GM19467 (cell line): ENCODE measurements at regions not wholly inside any gene's neighbourhood (a gene's known extent, or its start where the extent isn't known, plus 50 kb on each side); places are given as distances from the start of the nearest gene placed in this dataset.
"Not testable (repeated sequence)": the region's sequence is repeated elsewhere in the genome, so short reads cannot be mapped to it uniquely, and the experiment has no call there.

ENCODE experiments used
- ATAC-seq: cut with Tn5 transposase; IDR thresholded peaks from one replicate; pipeline ENCODE4 v1.9.1; 2021; ENCODE audit warnings: mild to moderate bottlenecking, moderate library complexity; ENCODE audit not compliant: unreplicated experiment

GRCh38 chr4:162499478-162499877 lies 335.7 kb upstream of the FSTL5 start:
- ATAC-seq, result no peak

DNA sequence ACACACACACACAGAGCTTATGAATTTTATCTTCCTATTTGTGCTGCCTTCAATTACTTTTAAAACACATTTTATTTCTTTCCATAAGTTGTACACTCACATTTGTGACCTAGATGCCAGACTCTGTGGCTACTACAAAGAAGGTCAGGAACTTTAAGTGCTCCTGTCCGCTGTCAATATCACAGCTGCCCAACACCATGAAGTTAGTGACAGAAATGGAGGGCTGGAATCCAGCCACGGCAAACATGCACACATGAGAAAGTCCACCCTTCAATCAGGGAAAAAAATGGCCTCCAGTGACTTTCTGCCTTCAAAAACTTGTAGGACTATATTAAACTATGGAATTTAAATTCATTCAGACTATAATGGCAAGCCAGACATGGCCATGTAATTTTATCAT lies 334.4 kb upstream of the FSTL5 start:
- ATAC-seq, result no peak

DNA sequence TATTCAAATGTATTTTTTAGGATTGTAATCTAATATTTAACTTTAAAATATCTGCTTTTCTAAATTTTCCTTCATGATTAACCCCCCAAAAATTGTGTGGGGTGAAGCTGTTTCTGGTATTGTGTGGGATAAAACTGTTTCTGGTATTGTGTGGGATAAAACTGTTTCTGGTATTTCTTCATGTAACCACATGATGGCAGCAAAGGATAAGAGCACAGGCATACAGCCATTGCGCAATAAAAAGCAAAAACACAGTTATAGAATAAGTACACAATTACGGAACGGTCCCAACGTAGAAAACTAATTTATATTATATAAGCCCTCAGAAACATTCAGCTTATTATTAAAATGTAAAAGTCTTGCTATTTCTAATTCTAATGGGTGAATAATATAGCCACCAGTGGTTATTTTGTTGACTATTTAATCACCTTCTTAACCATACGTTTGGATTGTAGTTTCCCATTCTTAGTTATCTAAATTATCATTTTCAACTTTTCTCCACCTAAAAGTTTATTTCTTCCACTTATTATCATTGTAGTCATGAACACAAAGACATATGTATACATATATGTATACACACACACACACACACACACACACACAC lies 333.9 kb upstream of the FSTL5 start:
- peak; percentile 71 for ATAC-seq

GRCh38 chr4:162494935-162495334 lies 331.1 kb upstream of the FSTL5 start:
- no peak for ATAC-seq

DNA sequence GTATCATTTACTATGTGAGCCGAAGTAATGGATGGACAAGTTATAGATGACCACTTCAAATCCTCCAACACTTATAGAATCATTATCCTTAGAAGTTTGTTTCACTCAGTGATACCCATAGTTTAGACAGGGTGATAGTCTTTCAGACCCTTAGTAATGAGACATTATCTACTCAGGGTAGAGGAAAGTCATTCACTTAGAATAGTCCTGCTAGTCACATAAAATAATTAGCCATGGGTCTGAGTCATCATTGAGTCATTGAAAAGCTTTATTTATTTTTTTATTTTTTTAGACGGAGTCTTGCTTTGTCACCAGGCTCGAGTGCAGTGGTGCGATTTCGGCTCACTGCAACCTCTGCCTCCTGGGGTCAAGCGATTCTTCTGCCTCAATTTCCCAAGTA lies 321.7 kb upstream of the FSTL5 start:
- no peak for ATAC-seq

GRCh38 chr4:162475246-162475645 lies 311.4 kb upstream of the FSTL5 start:
- ATAC-seq, result no peak

GRCh38 chr4:162469977-162470376 lies 306.2 kb upstream of the FSTL5 start:
- ATAC-seq, result no peak

DNA sequence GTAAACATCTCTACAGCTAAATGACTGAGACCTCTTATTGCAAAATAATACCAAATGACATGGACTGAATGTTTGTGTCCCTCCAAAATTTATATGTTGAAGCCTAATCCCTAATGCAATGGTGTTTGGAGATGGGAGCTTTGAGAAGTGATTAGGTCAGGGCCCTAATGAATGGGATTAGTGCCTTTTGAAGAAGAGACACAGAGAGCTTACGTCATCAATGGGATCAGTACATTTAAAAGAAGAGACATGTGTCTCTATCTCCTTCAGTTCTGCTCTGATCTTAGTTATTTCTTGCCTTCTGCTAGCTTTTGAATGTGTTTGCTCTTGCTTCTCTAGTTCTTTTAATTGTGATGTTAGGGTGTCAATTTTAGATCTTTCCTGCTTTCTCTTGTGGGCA lies 301.6 kb upstream of the FSTL5 start:
- not testable (repeated sequence) for ATAC-seq

- no peak for ATAC-seq
Observed at GRCh38 chr4:162461952-162462351, 298.2 kb upstream of the FSTL5 start.

DNA sequence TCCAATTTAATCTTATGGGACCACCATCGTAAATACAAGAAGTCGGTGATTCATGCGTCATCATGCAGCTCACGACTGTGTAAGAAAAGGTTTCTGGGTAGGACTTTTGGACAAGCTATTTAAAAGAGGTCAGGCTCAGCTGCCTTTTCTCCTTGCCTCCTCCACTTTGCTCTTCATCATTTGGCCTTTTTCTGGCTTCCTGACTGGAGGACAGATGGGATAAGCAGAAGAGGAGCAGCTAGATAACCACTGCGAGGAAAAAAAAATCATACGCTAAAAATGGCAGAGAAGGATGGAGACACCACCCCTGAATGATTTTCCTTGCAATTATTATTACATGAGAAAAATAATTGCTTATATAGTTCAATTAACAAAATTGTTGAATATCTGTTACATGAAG lies 294.3 kb upstream of the FSTL5 start:
- ATAC-seq, result no peak

- ATAC-seq, result no peak
Observed at GRCh38 chr4:162457071-162457865, 293.5 kb upstream of the FSTL5 start.

GRCh38 chr4:162456106-162456505 lies 292.3 kb upstream of the FSTL5 start:
- no peak for ATAC-seq

GRCh38 chr4:162450531-162451035 lies 286.8 kb upstream of the FSTL5 start:
- ATAC-seq, result no peak

DNA sequence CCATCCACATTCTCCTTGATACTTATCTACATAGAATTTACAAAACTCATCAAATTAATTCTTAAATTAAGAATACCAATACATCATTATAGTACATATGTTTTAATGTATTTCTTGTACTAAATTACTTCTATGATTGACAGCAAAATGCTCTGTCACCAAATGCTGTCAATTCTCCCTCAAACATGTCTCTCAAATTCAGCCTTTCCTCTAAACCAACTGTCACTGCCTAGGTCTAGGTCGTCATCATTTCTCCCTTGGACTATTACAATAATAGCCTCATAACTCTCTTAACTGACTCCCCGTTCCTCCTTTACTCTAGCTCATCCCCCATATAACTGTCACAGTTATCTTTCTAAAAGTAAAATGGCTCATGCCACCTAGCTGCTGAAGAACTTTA lies 279.7 kb upstream of the FSTL5 start:
- no peak for ATAC-seq

- ATAC-seq, result no peak
Observed at GRCh38 chr4:162442128-162442527, 278.3 kb upstream of the FSTL5 start.

- ATAC-seq, result no peak
Observed at GRCh38 chr4:162422312-162422711, 258.5 kb upstream of the FSTL5 start.

GRCh38 chr4:162410854-162411253 lies 247.1 kb upstream of the FSTL5 start:
- ATAC-seq, result no peak

- ATAC-seq, result no peak
Observed at GRCh38 chr4:162409048-162409447, 245.2 kb upstream of the FSTL5 start.

- ATAC-seq, result no peak
Observed at GRCh38 chr4:162408309-162408708, 244.5 kb upstream of the FSTL5 start.

GRCh38 chr4:162406637-162407365 lies 243.0 kb upstream of the FSTL5 start:
- no peak for ATAC-seq

DNA sequence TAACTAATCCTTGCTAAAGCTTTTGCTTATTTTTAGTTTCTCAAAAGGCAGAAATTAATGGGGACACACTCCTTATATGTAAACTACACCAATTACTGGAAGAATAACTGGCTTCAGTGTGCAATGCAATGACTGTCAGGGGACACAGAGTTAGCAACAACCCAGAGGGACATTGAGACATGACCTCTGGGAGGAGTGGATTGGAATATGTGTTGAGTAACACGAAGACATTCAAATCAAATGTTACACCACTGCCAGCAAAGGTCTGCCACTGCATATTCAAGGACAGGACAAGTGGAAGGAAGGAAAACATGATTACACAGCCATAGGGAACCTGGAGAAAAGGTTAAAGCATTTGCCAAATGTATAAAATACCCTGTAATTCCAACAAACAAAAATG lies 240.1 kb upstream of the FSTL5 start:
- ATAC-seq, result no peak

GRCh38 chr4:162403419-162403818 lies 239.6 kb upstream of the FSTL5 start:
- ATAC-seq, result no peak
